SK-N-MC (cell line): ENCODE measurements at regions not wholly inside any gene's neighbourhood (a gene's known extent, or its start where the extent isn't known, plus 50 kb on each side); places are given as distances from the start of the nearest gene placed in this dataset.
"Not testable (repeated sequence)": the region's sequence is repeated elsewhere in the genome, so short reads cannot be mapped to it uniquely, and the experiment has no call there.

Source experiments
- DNase-seq: peaks from one replicate; pipeline ENCODE4 v3.0.0-alpha.2; 2011; ENCODE audit warnings: low read depth, low spot score
- H3K27ac ChIP-seq: fragments of 200-600 bp; sonication (generic); 2 replicates; pipeline ENCODE4 v1.5.1; 2016; ENCODE audit warnings: mixed run types
- H3K36me3 ChIP-seq: fragments of 200-600 bp; sonication (generic); 2 replicates; pipeline ENCODE4 v1.6.1; 2017; ENCODE audit warnings: antibody characterized with exemption, low read length, mixed read lengths; ENCODE audit not compliant: insufficient read depth
- H3K4me3 ChIP-seq: fragments of 200-600 bp; sonication (generic); 2 replicates; pipeline ENCODE4 v1.5.1; 2016
- H3K9ac ChIP-seq: fragments of 200-600 bp; sonication (generic); 2 replicates; pipeline ENCODE4 v1.8.0; 2017; ENCODE audit warnings: mixed run types, mixed read lengths; ENCODE audit not compliant: insufficient read length
- H3K9me3 ChIP-seq: fragments of 200-600 bp; sonication (generic); 2 replicates; pipeline ENCODE4 v1.6.1; 2017; ENCODE audit warnings: low read depth, mild to moderate bottlenecking, antibody characterized with exemption, low read length, moderate library complexity, mixed read lengths
- EZH2 ChIP-seq: fragments of 200-600 bp; sonication (generic); IDR thresholded peaks from one replicate; pipeline ENCODE4 v1.6.1; 2017; ENCODE audit warnings: antibody characterized with exemption
- FOXP2 ChIP-seq: optimal IDR thresholded peaks from 2 replicates; pipeline ENCODE3; 2011; ENCODE audit warnings: mild to moderate bottlenecking, moderate library complexity; ENCODE audit not compliant: insufficient read depth; ENCODE audit errors: extremely low read length, control extremely low read depth
- POLR2AphosphoS5 ChIP-seq: IDR thresholded peaks from 2 replicates; pipeline ENCODE4 v1.6.1; 2012; ENCODE audit warnings: mild to moderate bottlenecking, low read depth, low read length, borderline replicate concordance

DNA sequence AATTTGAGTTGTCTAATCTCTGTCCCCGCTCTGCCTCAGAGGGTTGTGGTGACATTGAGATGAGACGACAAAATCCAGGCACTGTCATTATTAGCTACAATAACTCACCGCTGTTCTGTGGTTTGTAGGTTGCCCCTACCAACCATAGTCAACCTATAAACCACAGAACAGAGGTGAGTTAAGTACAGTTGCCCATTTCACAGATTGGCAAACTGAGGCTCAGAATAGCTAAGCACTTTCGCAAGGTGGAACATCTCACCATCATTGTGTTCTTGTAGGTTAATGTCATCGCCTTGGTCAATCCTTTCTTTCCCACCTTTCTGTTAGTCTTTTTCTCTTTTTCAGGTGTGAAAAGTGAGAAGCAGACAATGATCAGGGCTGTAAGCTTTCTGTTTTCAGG is 63.4 kb upstream of the LHX5 start:
- no peaks in the 10 kb centered on the region for H3K36me3 ChIP-seq

DNA sequence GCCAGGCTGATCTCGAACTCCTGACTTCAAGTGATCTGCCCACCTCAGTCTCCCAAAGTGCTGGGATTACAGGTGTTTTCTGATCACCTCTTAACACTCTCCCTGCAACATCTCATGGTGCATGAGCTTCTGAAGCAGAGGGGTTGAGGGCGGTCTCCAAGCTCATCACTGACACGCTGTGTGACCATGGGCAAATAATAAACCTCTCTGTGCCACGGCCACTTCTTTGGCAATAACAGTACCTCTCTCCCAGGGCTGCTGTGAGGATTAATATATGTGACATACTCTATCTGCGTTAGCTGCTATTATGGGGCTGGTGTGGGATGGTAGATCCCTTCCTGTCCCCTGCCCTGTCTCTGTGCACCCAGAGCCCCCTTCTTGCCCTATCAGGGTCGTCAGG is 62.9 kb upstream of the LHX5 start:
- Histone ChIP-seq H3K36me3 (no peaks in the 10 kb centered on the region), H3K4me3 (no peak overlapping the region), H3K9me3 (no peaks in the 10 kb centered on the region), H3K9ac (no peak overlapping the region), H3K27ac (no peak overlapping the region)
- TF ChIP-seq FOXP2 (no peak), POLR2AphosphoS5 (no peak), EZH2 (no peak)
- DNase-seq, result no peak

More for the DNA sequence above, 63.4 kb upstream of the LHX5 start:
- Histone ChIP-seq H3K4me3 (no peak overlapping the region), H3K9ac (no peak overlapping the region), H3K27ac (no peak overlapping the region), H3K9me3 (no peaks in the 10 kb centered on the region)
- TF ChIP-seq POLR2AphosphoS5 (no peak), FOXP2 (no peak), EZH2 (no peak)
- DNase-seq, result no peak

DNA sequence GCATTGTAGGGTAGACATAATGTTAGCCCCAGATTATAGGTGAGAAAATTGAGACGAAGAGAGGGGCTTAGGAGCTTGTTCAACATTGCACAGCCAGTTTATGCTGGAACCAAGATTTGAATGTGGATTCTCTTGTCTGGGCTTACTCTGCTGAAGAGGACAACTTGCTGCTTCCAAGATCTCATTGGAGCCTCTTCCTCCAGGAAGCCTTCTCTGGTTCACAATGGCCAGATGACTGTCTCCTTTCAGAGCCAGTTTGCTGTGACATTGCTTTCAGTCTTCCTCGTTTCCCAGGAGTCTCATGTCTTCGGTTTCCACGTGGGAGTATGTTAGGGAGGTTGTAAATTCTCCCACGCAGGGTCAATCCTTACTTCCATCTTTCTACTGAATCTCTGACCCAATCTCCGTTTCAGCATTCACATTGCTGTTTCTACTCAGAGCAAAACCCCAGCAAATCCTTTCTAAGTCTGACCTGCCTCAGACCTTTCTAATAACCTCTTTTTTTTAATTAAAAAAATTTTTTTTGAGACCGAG is 62.2 kb upstream of the LHX5 start:
- DNase-seq, result no peak
- no peaks in the 10 kb centered on the region for H3K36me3 ChIP-seq
- H3K4me3 ChIP-seq, result no peak overlapping the region
- no peak overlapping the region for H3K27ac ChIP-seq
- TF ChIP-seq POLR2AphosphoS5 (no peak), FOXP2 (no peak), EZH2 (no peak)
- H3K9ac ChIP-seq, result no peak overlapping the region
- no peaks in the 10 kb centered on the region for H3K9me3 ChIP-seq

DNA sequence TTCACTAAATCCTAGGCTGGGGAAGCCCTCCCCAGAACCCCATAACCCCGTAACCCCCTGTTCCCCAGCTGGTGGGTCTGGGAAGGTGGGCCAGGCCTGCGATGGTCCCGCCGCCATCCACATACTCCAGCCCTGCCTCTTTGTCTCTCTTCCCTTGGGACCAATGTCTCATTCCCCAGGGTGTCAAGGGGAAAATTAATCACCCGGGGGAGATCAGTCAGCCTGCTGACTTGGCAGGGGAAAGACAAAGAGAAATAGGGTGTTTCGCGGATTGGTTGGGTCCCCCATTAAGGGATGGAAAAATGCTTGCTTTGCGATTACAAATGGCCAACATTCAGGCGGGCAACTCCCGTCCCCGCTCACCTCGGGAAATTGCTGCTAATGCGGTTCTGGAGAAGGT is 60.6 kb upstream of the LHX5 start:
- Histone ChIP-seq H3K27ac (no peak overlapping the region), H3K9ac (no peak overlapping the region), H3K9me3 (no peaks in the 10 kb centered on the region), H3K4me3 (no peak overlapping the region), H3K36me3 (no peaks in the 10 kb centered on the region)
- no peak for TF ChIP-seq FOXP2
- no peak for TF ChIP-seq EZH2
- TF ChIP-seq POLR2AphosphoS5, result no peak
- no peak for DNase-seq

DNA sequence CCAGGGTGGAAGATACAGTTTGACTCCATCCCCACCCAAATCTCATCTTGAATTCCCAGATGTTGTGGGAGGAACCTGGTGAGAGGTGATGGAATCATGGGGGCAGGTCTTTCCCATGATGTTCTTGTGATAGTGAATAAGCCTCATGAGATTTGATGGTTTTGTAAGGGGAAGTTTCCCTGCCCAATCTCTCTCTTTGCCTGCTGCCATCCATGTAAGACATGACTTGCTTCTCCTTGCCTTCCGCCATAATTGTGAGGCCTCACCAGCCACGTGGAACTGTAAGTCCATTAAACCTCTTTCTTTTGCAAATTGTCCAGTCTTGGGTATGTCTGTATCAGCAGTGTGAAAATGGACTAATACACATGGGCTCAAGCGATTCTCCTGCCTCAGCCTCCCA is 59.4 kb upstream of the LHX5 start:
- not testable (repeated sequence) for H3K9me3 ChIP-seq, H3K27ac ChIP-seq, H3K36me3 ChIP-seq, DNase-seq, H3K4me3 ChIP-seq, H3K9ac ChIP-seq

DNA sequence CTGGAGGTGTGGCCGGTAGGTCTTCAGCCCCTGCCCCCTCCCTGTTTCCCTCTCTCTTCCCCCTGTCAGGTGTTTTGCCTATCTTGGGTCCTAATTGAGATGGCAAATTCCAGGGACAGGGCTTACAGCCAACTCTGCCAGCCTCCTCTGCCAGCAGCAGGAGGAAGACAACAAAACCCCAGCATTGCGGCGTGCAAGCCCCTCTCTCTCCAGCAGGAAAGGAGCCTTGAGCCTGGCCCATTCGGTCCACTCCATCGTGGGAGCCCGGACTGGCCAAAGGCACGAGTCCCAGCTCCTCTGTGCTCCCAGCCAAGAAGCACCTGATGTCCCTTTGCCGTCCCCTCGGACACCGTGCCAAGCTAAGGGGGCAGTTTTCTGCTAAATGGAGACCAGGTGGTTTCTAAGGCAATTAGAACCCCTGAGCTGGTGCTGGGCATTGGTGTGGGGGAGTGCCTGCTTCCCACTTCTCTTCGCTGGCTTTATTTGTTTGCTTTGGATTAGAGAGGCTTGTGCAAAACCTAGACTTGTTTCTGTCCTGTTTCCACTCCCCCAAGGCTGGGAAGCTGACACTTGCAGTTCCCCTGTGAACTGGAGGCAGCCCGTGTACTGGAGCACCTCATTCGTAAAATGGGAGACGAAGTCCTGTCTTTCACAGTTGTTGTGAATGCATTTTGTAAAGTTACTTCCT is 57.1 kb upstream of the LHX5 start:
- Histone ChIP-seq H3K4me3 (no peak overlapping the region), H3K36me3 (no peaks in the 10 kb centered on the region), H3K9me3 (no peaks in the 10 kb centered on the region), H3K27ac (no peak overlapping the region), H3K9ac (no peak overlapping the region)
- no peak for DNase-seq
- TF ChIP-seq EZH2 (no peak), FOXP2 (no peak), POLR2AphosphoS5 (no peak)

DNA sequence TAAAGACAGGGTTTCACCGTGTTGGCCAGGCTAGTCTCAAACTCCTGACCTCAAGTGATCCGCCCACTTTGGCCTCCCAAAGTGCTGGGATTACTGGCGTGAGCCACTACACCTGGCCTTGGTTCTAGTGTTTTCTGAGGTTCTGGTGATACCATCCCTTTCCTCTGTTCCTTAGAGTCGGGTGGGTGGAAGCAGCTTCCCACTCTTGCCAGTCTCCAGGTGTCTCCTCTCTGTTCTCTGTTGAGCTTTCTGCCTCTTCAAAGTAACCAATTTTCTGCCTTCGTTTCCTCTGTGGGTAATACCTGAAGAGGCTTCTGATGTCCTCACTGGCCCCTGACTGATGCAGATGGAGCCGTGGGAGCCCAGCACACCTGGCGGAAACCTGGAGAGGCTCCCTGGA is 53.4 kb upstream of the LHX5 start:
- DNase-seq, result no peak
- no peak overlapping the region for H3K27ac ChIP-seq
- H3K9me3 ChIP-seq, result no peaks in the 10 kb centered on the region
- TF ChIP-seq EZH2 (no peak), FOXP2 (no peak), POLR2AphosphoS5 (no peak)
- H3K36me3 ChIP-seq, result no peaks in the 10 kb centered on the region
- H3K9ac ChIP-seq, result no peak overlapping the region
- no peak overlapping the region for H3K4me3 ChIP-seq

DNA sequence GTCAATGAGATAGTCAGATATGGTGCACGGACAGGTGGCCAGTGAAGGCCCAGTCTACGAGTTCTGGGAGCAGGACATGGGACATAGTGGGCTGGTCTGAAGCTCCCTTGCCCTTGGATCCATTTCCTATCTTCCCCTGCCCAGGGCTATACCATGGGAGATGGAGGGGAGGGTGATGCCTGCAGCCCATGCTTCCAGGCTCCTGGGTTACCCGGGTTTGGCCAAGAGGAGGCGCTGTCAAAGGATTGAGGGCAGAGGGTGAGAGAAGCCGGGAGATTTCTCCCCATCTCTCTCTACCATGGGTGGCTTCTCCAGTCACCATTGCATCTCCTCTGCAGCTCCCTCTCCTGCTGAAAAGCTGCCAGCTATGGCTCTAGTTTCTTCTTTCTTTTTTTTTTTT is 52.8 kb upstream of the LHX5 start:
- no peaks in the 10 kb centered on the region for H3K9me3 ChIP-seq
- no peak overlapping the region for H3K4me3 ChIP-seq
- H3K9ac ChIP-seq, result no peak overlapping the region
- no peaks in the 10 kb centered on the region for H3K36me3 ChIP-seq
- no peak for DNase-seq
- no peak for TF ChIP-seq FOXP2
- TF ChIP-seq EZH2, result no peak
- no peak for TF ChIP-seq POLR2AphosphoS5
- no peak overlapping the region for H3K27ac ChIP-seq

DNA sequence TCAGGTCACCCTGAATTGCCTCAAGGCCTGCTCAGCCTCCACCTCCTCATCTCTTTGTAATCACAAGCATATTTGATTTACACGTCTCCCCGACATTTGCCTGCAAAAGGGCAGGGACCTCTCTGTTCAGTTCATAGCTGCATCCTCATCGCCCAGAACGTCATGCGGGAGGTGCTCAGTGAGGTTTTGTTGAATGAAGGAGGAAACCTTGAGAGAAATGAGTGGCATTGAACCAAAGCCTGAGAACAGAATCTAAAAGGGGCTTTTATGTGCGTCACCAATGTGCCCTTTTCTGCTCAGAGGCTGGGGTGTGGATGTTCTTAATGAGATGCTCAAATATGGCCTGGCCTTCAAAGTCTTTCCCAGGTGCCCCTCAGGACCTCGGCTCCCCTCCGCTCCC is 50.0 kb upstream of the LHX5 start:
- Histone ChIP-seq H3K27ac (no peak overlapping the region), H3K9me3 (no peaks in the 10 kb centered on the region), H3K4me3 (no peak overlapping the region), H3K36me3 (no peaks in the 10 kb centered on the region), H3K9ac (no peak overlapping the region)
- DNase-seq, result no peak
- TF ChIP-seq POLR2AphosphoS5, result no peak
- TF ChIP-seq EZH2, result no peak
- no peak for TF ChIP-seq FOXP2
